ENCODE measurements at regions not wholly inside any gene's neighbourhood (a gene's known extent, or its start where the extent isn't known, plus 50 kb on each side); places are given as distances from the start of the nearest gene placed in this dataset.

- no peak for DNase-seq (ENCODE audit: extremely low read depth, low read depth)
These were observed 79.0 kb upstream of the ZEB2 start for GRCh38 chr2:144598906-144599305.

- DNase-seq (ENCODE audit: extremely low read depth, low read depth), result no peak
These were observed 78.1 kb upstream of the ZEB2 start for GRCh38 chr2:144597894-144598593.

- no peak for DNase-seq (ENCODE audit: extremely low read depth, low read depth)
These were observed 77.5 kb upstream of the ZEB2 start for GRCh38 chr2:144597388-144597787.

- DNase-seq (ENCODE audit: extremely low read depth, low read depth), result peak; percentile 50
These were observed 76.4 kb upstream of the ZEB2 start for GRCh38 chr2:144596073-144596871.

- no peak for DNase-seq (ENCODE audit: extremely low read depth, low read depth)
These were observed 75.8 kb upstream of the ZEB2 start for GRCh38 chr2:144595686-144596072.

- no peak for DNase-seq (ENCODE audit: extremely low read depth, low read depth)
These were observed 75.4 kb upstream of the ZEB2 start for GRCh38 chr2:144595279-144595678.

GRCh38 chr2:144593803-144594202 lies 73.9 kb upstream of the ZEB2 start:
- DNase-seq (ENCODE audit: extremely low read depth, low read depth), result no peak

GRCh38 chr2:144592500-144593256 lies 72.8 kb upstream of the ZEB2 start:
- no peak for DNase-seq (ENCODE audit: extremely low read depth, low read depth)

- DNase-seq (ENCODE audit: extremely low read depth, low read depth), result no peak
These were observed 67.4 kb upstream of the ZEB2 start for GRCh38 chr2:144587306-144587705.

GRCh38 chr2:144586476-144586875 lies 66.6 kb upstream of the ZEB2 start:
- no peak for DNase-seq (ENCODE audit: extremely low read depth, low read depth)

GRCh38 chr2:144583741-144584453 lies 64.0 kb upstream of the ZEB2 start:
- peak; percentile 31 for DNase-seq (ENCODE audit: extremely low read depth, low read depth)

GRCh38 chr2:144583381-144583729 lies 63.4 kb upstream of the ZEB2 start:
- DNase-seq (ENCODE audit: extremely low read depth, low read depth), result no peak

- no peak for DNase-seq (ENCODE audit: extremely low read depth, low read depth)
These were observed 62.9 kb upstream of the ZEB2 start for GRCh38 chr2:144582651-144583380.

- no peak for DNase-seq (ENCODE audit: extremely low read depth, low read depth)
These were observed 60.7 kb upstream of the ZEB2 start for GRCh38 chr2:144580521-144581161.

GRCh38 chr2:144579556-144579955 lies 59.6 kb upstream of the ZEB2 start:
- DNase-seq (ENCODE audit: extremely low read depth, low read depth), result no peak

- DNase-seq (ENCODE audit: extremely low read depth, low read depth), result no peak
These were observed 58.2 kb upstream of the ZEB2 start for GRCh38 chr2:144578099-144578498.

- DNase-seq (ENCODE audit: extremely low read depth, low read depth), result no peak
These were observed 53.1 kb upstream of the ZEB2 start for GRCh38 chr2:144572977-144573376.

GRCh38 chr2:144571770-144572169 lies 51.9 kb upstream of the ZEB2 start:
- DNase-seq (ENCODE audit: extremely low read depth, low read depth), result no peak

- no peak for DNase-seq (ENCODE audit: extremely low read depth, low read depth)
These were observed 50.6 kb upstream of the ZEB2 start for GRCh38 chr2:144570566-144570965.

Data from NCI-H460 (cell line).